Colon (tissue), 2 donors: ENCODE measurements at regions not wholly inside any gene's neighbourhood (a gene's known extent, or its start where the extent isn't known, plus 50 kb on each side); places are given as distances from the start of the nearest gene placed in this dataset.
"Not testable (repeated sequence)": the region's sequence is repeated elsewhere in the genome, so short reads cannot be mapped to it uniquely, and the experiment has no call there.

Source experiments
- FAIRE-seq: peaks from 2 replicates; lab custom pipeline; 2012; peaks lifted over from hg19 to GRCh38; lab: Jason Lieb, UNC
- donor health status: control.
- donor health status: control.

DNA sequence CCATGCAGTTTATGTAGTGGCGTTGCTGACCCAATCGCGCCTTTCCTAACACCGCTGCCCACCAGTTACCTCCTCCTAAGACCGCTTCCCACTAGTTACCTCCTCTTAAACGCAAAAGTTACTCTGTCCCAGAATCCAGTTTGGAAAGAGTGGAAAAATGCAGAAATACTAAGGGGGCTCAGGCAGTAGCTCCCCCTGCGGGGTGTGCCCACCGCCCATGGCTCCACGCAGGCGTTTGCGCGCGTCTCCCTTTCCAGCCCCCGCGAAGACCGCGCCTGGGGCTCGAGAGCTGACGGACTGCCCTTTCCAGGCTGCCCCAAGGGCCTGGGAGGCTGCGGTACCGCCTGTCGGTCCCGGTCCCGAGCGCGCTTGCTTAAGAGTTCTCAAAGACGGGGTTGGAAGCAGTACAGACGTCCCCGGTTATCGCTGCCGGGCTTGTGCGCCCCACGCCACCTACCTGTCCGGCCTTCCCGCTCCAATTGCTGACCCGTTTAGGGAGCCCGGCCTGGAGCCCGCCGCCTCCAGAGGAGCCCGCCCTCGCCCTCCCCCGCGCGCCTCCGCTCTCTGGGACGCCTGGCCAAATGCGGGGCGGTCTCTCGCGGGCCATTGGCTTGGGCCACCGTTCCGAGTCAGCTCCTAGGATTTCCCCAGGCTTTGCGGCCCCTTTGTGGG is 414.1 kb upstream of the ESRRG start:
- no peak for FAIRE-seq

DNA sequence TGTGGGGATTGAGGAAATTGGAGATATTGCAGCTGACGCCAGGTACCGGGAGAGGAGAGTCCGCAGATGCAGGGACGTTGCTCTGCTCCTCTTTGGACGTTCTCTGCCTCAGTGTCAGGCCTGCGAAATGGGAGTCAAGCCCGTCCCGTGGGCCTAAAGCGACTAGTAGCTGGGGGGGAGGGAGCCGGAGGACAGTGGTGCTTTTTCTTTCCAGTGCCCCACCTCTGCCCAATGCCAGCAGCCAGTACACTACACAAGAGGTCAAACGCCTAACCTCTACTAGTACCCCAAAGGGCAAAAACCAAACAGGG is 413.6 kb upstream of the ESRRG start:
- no peak for FAIRE-seq

DNA sequence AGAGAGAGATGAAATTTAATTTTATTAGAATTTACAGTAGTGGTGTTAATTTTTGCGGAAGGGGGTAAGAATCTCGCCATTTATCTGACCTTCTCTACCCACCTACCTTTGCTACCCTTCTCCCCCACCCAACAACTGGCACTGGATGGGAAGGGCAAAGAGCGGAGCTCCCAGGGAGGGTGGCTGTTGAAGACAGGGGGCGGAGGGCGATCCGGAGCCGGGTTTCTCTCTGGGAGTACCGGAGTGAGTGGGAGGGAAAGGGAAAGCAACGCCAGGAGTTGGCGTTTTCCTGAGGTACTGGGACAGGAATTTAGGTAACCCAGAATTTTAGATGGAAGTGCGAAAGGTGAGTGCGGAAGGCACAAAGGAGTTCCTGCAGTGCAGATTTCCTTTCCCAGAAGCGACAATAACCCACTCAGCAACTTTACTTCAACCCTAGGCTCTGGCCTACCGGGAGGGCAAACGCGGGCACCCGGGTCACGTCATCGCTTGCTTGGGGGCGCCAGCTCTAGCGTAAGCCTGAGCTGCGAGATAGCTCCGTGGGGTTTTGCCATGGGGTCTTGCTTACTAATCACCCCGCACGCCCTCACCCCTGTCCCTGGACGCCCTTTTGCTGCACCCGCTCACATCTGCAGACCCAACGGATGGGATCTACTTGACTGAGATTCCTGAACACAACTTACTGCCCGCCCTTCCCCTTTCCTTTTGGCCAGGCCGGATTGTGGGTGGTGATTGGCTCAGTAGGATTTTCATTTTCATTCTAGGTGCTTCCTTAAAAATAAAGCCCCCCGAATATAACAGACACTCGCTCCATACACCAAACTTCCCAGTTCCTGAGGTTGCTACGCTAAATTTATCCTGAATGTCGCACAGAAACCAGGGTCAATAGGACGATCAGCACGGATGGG is 413.0 kb upstream of the ESRRG start:
- FAIRE-seq = no peak

DNA sequence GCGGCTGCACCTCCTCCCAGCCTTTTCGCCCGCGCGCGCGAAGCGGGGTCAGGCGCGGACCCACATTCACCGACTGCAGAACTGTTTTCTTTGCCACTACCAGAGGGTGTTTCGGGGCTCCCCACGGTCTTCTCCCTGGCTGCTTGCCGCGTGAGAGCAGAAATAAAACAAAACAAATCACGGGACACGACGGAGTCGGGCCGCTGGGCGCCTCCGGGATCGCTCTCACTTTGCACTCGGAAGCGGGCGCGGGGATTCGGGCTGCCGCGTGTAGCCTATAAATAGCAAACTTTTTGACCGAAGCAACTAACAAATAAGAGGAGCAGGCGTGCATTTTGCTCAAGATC is 412.3 kb upstream of the ESRRG start:
- no peak for FAIRE-seq

DNA sequence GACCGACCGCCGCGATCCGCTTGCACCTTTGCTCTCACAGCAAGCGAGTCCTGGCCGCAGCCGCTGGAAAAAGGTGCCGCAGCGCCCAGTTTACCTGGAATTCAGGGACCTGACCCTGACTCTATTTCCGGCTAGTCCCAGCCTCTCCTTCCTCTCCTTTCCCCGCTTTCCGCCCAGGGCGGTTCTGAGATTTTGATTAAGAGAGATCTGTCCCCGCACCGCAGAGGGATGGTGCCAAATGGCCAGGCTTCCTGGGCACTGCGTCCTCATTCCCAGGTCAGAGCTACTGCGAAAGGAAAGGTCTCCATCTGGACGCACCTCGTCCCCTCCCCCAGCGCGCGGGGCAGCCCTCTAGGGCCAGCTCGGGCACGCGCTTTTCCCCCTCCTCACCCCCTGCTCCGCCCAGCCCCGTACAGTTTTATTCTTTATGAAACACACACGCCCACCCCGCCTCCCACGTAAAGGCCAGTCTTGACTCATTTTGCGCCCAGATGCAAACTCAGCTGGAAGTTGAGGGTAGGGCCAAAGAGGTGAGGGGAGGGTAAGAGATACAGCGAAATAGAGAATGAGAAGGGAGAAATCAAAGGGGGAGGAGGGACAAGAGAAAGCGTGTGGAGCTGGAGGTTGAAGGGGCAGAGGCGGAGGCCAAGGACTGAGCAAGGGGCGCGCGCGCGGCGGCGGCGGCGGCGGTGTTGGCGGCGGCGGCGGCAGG is 411.8 kb upstream of the ESRRG start:
- no peak for FAIRE-seq

DNA sequence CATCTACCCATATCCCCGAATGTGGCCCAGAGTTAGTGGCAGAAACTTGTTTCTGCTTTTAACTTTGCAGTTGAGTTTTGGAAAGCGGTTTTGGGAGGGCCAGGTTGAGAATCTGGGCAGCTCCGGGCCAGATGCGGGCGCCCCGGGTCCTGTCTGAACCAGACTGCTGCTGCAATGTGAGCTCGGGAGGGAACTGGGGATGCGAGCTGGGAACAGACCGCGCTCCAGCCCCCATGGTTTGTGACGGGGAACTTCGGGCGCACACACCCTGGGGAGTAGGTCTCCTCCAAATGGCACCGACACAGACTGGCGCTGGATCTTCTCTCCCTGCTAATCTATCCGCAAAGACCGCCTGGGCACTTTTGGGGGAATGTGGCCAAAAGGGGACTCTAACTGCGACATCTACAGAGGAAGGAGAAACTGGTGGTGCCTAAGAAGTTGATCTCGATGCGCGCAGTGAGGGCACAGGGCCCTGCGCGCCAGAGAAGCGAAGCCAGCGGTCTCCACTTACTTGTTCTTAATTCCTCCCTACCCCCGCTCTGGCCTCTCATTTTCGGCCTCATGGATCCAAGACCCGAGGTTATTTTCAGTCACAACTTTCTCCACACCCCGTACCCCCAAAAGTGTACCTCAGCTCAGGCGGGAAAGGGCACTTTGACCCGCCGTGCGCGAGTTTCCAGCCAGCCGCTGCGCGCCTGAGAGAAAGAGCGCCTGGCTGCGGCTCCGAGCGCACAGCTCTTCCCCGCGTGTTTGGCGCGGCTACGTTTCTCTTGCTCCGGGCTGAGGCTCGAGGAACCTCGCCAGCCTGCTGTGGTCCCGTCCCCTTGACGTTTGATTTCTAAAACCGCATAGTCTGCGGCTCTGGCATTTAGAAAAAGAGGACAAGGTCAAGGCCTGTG is 411.0 kb upstream of the ESRRG start:
- FAIRE-seq = no peak

DNA sequence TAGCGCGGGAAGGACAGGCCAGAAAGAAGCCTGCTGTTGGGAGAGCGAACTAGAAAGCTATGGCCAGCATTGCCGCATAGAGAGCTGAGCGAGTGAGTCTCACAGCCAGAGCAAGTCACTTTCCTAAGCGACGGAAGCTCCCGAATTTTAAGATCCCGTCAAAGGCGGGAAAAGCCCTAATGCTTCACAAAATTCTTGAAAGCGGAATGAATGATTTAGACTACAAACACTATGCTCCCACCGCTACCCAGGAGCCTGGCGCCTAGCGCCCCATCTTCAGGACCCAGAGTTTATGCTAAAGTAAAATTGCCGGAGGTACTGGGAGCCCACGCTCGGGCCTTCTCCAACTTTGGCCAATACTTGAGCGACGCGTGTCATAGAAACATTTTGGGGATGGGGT is 409.9 kb upstream of the ESRRG start:
- FAIRE-seq = no peak

DNA sequence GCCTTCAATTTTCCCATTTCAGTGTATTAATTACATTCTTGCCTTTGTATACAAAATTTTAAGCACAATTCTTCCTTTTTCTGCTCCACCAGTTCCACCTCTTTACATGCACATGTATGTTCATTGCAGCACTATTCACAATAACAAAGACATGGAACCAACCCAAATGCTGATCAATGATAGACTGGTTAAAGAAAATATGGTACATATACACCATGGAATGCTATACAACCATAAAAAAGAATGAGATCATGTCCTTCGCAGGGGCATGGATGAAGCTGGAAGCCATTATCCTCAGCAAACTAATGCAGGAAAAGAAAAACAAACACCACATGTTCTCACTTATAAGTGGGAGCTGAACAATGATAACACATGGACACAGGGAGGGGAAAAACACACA is 400.1 kb upstream of the ESRRG start:
- FAIRE-seq = not testable (repeated sequence)

DNA sequence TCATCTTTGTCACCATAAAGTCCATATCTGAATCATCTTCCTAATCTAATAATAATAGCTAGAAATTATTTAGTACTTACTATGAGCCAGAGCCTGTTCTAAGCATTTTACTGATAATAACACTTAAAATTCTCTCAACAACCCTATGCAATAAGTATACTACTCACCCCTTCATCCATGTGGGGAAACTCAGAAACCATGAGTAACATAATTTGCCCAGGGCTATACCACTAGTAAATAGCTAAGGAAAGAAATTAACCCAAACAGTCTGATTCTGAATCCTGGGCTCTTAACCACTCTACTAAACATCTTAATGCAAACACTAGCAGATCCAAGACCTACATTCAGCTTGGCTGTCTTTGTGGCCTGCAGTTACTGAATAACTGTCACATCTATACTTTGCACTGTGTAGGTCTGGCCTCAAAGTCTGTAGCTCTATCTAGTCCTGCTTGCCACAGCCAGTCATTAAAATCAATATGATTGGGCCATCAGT is 394.8 kb upstream of the ESRRG start:
- FAIRE-seq = no peak

DNA sequence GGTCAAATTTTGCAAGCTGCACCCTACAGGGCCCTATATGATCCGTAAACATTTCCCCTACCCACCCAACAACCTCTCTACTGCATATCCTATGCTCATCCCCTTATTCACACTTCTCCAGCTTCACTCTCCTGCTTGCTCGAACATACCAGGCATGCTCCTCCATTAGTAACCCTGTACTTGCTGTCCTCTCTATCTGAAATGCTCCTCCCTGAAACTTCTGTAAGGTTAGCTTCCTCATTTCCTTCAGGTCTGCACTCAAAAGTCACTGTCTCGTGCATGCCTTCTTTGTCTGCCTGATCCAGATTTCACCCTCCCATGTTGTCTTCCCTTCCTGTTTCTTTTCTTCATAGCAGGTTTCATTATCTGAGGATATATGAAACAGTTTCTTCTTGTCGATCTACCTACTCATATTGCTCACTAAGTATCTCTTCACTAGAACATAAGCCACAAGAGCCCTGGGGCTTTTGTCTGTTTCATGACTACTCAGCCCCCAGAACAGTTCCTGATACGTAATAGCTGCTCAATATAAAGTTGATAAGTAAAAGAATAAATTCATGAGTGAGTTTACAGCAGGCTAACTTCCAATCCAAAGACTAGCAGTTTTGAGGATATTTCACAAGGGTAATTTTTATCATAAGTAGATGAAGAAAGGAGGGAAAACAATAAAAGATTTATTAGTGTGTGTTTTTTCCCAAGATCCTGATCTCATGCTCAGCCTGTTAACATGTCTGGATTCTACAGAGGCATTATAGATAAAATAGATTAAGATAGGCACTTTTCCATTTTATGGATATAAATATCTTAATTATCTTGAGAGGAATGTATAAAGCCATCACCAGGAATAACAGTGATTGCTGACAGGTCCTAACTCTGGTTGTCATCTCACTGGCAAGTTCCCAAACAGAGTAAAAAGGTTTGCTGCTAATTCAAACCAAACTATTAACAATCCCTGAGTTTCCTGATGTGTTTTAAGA is 392.5 kb upstream of the ESRRG start:
- FAIRE-seq = no peak

DNA sequence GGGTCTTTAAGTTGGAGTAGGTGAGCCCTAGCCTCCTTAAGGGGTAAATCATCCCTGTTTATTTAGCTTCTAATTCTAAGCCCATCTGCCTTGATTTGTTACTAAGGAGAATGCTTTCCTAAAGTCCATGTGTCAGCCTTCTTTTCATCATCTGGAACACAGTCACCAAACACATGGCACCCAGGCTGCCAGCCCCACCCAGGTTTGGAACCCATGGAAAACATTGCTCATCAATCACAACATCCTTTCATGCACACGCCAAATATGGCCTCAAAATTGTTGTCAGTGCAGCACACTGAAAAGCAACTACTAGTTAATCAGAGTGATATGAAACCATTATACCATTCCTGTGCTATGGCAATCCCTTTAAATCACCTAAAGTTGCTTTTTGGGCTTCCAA is 386.7 kb upstream of the ESRRG start:
- FAIRE-seq = no peak

DNA sequence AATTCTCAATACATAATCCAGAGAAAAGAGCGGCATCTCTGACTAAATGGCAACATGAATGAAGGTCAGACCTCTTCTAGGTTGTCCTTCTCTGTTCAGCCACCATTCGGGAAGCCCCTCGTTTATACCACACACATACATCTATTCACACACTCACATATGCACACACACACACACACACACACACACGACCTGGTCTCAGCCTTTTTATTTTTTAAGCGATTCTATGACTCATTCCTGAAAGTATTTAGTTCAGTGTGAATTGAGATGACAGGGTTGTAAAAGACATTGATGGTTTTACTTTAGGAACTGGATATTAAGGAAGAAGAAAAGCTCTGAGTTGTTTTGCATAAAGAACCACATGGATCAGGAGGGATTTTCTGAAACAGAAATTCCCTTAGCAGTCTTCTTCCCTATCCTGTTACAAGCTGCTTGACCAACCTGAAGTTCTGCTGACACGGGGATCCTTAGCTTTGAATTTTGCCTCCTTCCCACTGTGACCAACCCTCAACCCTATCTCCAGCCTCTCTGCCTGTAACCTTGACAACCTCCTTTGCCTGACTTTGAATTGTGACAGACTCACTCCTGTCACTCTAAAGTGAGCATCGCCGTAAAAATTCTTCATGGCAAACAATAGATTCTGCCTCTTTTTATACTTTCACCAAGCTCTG is 383.1 kb upstream of the ESRRG start:
- no peak for FAIRE-seq

DNA sequence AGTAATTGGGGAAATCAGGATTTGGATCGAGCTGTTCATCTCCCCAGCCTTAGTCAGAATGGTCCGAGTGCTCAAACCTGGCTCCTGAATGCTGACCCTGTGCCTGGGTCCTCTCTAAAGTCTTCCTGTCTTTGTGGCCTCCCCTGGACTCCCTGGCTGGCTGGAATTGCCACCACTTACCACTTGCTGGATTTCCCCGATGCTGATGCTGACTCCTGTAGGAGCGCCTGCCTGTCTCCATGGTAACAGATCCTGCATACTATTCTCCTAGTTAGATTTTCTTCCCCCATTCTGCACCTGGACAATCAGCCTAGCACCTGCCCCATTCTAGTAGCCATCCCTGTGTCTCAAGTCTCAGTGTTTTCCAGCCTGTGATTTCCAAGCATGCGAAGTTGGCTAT is 382.2 kb upstream of the ESRRG start:
- no peak for FAIRE-seq

DNA sequence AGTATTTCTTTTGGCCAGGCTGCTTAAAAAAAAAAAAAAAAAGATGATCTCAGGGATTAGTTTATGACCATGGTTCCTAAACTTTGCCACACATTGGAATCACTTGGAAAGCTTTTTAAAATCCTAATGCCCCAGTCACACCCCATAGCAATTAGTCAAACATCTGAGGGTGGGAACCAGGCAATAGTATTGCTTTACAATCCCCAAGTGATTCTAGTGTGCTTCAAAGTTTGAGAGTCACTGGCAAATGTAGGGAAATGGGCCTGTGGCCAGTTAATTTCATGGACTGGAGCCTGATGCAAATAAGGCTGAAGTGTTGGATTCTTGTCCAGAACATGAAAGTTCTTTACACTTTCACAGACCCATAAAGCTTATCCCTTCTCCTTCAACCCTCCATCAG is 374.6 kb upstream of the ESRRG start:
- no peak for FAIRE-seq

DNA sequence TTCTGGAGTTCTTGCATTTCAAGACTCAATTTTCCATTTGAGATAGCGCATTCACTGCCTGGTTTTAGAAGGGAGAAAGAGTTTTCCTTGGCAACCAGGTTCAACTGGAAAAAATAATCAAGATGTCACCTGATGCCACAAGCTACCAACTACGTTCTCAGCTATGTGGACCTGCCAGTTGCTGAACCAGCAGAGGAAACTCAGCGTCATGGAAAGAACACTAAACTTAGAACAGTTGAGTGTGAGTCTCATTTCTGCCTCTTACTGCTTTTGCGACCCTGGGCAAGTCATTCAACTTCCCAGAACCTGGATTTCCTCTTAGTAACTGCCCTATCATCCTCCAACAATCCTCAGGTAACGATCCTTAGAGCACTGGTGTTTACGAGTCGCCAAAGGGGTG is 373.0 kb upstream of the ESRRG start:
- FAIRE-seq = no peak

DNA sequence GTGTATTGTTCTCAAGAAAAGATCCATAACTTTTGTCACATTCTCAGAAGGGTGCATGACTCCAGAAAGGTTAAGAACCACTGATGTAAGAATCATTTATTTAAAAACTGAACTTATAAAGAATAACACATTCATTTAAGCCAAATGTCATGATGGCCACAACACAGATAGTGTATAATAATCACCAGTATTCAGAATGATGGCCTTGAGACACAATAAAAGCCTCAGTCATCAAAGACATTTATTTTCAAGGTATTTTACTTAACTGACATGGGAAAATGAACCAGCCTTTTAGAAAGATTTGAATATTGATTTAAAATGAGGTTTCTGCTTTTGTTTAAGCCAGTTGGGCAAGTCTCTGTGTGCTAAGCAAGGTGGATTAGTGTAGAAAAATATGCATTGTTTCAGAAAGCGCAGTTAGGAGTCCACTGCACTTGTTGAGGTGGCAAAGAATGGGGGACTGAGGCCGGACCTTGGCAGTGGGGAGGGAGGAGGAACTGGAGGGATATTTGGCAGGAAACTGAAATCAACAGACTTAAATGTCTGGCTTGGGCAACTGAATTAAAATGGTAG is 371.9 kb upstream of the ESRRG start:
- no peak for FAIRE-seq

DNA sequence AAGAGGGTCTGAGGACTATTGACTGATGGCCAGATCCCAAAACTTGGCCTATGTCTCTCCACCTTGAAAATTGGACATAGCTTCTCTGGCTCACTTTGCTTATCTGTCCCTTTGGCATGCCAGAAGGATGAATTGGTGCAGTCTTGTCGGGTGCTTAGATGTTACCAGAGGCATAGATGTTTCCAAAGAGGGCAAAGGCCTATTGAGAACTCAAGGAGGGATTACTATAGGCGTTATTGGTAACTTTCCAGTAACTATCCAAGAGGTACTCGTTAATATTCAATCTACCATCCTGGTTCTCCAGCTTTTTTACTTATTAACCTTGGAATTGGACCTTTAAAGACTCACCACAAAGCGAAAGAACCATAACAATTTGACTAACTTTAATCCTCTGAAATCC is 368.3 kb upstream of the ESRRG start:
- no peak for FAIRE-seq

DNA sequence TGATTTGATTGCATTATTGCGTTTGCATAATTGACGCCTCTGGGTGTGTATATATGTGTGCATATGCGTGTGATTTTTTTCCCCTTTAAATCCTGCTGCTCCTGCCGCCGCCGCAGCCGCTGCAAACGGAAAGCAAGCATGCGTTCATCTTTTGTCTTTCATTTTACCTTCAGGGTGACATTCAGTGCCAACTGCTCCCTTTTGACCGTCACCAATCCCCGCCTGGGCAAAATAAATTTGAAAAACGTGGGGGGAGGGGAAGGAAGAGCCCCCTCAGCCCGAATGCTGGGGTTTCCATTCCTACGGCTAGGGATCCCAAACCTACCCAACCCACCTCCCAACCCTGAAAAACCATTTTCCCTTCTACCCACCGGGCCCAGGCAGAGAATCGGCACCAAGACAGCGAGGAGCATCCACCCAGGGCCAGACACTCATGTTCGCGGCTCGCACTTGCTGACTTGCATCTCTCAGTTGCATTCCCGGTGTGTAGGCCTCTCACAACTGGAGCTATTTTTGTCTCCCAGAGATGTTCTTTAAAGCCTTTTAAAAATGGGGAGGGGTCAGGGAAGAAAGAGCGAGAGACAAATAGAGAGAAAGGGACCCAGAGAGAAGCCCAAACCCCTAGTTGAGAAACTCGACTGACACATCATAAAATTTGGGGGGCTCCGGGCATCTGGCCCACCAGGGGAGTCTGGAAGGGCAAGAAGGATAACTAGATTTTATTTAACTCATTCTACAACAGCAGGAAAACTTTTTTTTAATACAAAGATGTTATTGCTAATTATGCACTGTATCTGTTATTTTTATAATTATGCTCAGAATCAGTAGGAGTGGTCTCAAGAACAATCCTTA is 367.1 kb upstream of the ESRRG start:
- no peak for FAIRE-seq
